Stimulated activated CD8-positive, alpha-beta memory T cell treated with anti-CD3 and anti-CD28 coated beads, Interleukin-7, amount 100 ng/mL, for 48 hours (primary cell): ENCODE measurements at regions not wholly inside any gene's neighbourhood (a gene's known extent, or its start where the extent isn't known, plus 50 kb on each side); places are given as distances from the start of the nearest gene placed in this dataset.

Experiments used
- DNase-seq, 2 donors: peaks; one replicate each; pipeline ENCODE4 v3.0.0-alpha.2; 2020; ENCODE audit warnings: low read depth in 1 of 2; ENCODE audit errors: extremely low read depth in 1 of 2

- no peak for DNase-seq
Observed at GRCh38 chr1:90092441-90092840, 97.5 kb downstream of the ZNF326 start.
